GM21576 (cell line): ENCODE measurements at regions not wholly inside any gene's neighbourhood (a gene's known extent, or its start where the extent isn't known, plus 50 kb on each side); places are given as distances from the start of the nearest gene placed in this dataset.

Source experiments
- ATAC-seq: cut with Tn5 transposase; IDR thresholded peaks from one replicate; pipeline ENCODE4 v1.9.1; 2021; ENCODE audit warnings: mild to moderate bottlenecking, moderate library complexity; ENCODE audit not compliant: unreplicated experiment

DNA sequence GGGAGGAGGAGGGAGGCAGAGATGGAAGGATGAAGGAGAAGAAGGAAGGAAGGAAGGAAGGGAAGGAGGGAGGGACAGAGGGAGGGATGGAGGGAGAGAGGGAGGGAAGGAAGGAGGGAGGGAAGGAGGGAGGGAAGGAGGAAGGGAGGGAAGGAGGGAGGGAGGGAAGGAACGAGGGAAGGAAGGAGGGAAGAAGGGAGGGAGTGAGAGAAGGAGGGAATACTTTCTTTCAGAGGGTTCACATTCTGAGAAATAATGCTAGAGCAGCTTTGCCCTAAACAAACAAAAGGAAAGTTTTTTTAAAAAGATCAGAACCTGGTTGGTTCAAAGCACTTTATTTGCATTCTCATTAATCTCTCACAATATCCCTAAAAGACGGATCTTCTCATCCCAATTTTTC lies 96.1 kb upstream of the NXT1 start:
- no peak for ATAC-seq

DNA sequence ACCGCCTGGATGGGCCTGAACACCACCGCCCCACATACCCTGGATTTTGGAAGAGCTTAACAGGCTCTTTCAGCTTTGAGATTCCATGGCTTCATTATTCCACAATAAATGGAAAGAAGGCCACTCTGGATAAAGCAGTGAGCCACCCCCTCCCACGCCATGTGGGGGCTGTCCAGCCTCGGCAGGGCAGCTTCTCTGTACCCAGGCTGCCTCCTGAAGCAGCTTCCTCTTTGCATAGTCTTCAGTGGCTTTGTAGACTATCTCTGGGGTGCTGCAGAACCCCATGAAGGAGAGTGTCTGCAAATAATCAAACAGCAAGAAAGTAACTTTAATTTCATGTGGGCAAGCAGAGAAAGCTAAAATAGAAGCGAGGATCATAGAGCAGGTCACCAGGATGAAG lies 96.6 kb upstream of the NXT1 start:
- ATAC-seq: no peak

DNA sequence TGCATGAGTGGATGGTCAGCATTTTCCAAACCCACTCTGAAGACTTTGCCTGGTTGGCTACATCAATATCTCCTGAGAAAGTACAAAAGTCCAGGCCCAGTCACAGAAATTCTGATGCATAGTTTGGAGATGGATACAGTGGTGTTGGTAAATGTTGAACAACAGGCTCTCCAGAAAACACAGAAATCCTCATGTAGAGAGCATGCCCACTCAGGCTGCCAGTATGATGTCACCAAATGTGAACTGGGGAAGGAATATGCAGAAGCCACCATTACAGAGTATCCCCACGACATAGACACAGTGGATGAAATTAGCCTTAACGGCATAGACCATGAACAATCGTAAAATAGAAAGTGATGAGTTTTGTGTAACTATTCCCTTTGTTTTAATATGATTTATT lies 97.1 kb upstream of the NXT1 start:
- no peak for ATAC-seq

DNA sequence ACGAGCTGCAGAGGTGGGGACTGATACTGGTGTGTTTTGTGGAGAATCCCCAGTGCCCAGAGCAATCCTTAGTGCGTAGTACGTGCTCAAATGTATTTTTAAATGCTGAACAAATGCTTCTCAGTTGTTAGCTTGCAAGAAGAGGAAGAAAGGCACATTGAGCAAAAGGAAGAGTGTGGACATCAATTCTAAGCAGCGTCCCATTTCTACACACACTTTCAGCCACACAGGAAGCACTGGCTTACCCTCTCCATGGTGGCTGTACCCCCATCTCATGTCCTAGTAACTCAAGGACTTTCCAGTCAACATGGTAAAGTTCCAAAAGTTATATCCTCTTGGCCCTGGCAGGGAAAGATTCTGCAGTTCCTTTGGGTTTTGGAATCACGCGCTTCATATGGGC lies 98.8 kb upstream of the NXT1 start:
- ATAC-seq: no peak

DNA sequence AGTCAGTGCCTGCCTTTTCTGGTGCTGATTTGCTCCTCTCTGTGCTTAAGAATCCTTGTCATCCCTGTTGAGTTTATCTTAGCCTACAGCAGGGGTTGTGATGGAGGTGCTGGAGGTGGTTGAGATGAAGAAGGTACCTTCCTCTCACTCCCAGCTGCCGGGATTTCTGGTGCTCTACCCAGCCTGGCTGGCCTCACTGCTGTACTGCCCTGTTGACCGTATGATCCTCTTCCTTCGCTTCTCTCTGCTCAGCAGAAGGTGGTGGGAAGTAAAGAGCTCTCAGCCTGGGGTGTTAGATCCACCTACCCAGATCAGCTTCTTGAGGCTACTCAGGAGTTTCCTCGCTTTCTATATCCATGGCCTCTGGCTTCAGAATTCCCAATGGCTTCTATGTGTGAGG lies 101.0 kb upstream of the NXT1 start:
- no peak for ATAC-seq

DNA sequence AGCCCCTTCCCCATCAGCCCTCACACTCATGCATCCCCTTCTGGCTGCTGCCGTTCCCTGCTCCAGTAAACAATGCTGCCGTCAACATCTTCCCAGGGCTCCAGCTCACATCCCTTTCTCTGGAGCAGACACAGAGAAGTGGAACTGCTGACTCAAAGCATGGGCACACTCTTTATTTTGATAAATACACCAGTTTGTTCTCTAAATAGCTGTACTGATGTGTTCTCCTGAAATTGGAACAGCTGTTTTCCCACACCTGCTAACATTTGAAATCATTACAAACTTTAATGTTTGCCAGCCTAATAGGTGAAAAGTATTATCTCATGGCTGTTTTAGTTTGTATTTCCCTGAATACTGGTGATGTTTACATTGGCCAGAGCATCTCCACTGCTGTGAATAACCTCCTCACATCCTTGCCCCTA lies 102.1 kb upstream of the NXT1 start:
- ATAC-seq: no peak

DNA sequence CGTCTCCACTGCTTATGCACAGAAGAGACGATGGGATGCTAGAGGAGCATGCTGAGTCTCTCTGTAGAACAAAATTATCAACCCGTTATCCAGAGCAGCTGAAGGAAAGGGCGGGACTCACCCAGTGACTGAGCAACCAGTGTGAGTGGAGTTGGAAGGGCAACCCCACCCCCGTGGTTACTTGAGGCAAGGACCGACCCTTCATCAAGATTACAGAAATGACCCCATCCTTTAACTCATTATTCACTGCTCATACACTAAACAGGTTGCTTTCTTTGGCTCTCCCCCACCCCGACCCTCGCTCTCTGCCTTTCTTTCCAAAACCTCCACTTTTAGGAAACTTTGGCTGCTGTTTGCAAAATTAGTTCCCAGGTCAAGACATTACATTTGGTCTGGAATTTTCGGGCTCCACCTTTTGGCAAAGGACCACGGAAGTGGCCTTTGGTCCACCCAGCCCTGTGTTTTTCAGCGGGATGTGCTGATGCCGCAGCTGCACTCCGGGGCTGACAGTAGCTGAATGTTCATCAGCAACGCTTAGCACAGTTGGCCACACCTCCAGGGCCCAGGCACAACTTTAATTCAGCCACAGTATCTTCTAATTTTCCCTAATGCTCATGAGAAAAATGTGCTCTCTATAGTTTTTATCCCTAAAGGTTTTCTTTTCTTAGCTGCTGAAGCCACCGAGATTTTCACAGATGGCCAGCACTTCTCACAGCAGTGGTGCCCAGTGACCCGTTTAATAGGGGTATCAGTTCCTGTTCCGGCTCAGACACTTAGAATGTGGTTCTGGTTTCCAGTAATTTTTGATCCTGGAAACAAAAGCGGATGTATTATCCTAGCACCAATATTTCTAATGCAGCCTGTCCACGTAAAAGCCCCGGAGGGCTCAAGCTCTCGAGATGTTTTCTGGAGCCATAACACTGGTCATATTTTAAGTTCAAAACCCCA lies 103.6 kb upstream of the NXT1 start:
- no peak for ATAC-seq

DNA sequence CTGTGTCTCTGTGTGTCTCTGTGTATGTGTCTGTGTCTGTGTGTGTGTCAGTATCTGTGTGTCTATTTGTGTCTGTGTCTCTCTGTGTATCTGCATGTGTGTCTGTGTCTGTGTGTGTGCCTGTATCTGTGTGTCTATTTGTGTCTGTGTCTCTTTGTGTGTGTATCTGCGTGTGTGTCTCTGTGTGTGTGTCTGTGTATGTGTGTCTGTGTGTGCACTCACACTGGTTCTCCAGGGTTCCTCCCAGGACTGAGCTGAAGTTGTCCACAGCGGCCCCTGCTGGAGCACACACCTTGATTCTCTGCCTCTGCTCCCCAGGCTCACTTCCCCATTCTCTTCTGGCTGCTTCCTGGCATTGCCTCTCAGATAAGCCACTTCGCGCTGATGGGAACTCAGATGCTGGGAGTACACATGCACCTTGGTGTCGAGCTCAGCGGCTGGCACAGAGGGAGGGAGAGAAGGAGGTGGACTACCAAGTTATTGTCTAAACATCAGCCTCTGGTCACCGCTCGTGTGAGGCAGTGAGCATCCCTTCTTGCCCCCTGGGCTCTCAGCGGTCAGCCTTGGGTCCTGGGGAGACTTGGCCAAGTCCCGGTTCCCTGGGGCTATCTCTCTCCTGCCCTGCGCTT lies 104.9 kb upstream of the NXT1 start:
- ATAC-seq: peak; percentile 84

DNA sequence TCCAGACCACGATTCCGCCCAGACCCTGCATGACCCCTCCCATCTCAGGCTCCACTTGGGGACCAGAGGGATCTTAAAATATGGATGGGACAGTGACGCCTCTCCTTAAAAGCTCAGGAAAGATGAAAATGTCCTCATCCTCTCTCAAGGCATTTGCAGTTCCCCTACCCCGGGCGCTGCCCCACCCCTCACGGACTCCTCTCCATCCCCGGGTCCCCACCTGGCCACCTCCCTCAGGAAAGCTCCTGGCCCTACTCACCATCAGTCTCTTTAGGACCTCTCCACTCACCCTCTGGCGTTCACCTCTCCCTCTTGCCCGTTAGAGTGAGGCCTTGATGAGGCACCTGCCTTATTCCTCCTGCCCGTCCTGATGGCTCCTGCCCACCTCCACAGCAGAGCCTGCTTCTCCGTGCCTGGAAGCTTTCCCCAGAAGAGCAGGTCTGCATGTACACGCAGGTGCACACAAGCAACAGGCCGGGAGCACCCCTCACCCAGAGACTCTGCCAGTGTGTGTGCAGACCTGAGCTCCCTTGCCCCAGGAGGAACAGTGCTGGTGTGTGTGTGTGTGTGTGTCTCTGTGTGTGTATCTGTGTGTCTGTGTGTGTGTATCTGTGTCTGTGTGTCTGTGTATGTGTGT lies 105.6 kb upstream of the NXT1 start:
- no peak for ATAC-seq

DNA sequence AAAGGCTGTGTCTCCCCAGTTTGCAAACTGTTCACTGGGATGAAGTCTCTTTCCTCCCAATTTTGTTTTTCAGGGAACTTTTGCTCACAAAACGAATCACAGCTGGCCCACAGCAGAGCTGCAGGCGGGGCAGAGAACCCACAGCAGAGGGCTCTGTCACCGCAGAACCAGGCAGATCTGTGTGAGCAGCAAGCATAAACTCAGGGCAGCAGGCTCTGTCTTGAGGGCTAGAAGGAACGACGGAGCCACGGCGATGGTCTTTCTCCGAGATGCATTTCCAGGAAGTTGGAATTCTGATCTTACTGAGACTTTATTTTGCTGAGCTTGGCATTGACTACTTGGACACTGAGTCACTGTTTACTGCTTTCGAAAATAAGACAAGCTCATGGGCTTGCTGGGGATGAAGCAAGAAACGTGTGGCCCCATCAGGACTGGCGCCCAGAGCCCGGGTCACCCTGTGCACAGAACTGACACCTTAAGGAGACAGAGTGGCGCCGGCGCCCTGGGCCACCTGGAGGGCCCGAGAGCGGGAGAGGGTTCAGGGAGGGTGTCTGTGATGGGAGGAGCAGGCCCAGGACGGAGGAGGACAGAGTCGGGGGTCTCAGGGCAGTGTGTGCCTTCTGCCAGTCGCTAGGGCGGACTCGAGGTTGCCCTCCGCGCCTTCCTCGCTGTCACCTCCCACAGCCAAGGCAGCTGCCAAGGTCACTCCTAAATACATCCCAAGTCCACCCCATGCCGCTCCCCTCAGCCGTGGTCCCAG lies 106.3 kb upstream of the NXT1 start:
- ATAC-seq: no peak

DNA sequence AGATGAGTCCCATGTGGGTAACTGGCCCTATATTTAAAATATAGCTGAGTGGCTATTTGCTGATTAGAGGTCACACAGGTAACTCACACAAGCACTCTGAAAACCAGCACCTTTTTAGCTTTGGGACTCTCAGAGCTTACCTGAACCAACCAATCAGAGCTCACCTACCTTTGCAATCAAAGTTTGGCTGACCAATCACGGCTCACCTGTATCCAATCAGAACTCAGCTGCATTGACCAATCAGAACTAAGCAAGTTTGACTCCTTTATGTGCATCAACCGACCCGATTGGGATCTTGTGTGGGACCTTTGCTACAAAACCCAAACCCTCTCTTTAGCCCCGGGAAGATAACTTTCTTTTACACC lies 106.8 kb upstream of the NXT1 start:
- ATAC-seq: no peak

DNA sequence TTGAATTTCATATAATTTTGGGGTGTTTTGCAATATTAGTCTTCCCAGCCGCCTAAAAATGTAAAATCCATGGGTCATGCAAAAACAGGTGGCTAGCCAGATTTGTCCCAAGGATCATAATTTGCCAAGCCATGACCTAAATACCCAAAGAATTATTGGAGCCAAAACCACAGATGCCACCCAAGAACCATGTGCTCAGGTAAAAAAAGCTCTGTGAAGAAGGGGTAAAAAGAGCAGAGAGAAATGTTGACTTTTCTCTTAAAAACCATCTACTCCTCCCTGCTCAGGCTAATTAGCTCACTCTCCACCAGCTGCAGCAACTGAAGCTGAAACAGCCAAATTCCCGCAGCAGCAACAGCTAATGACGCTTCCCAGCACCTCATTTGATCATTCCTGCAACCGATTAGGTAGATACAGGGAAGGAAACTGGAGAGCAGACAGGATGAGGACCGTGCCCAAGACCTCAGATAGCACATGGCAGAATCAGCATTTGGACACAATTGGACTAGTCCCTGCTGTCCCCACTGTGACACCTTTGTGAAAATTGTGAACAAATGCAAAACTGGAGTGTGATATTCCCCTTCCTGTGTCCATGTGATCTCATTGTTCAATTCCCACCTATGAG lies 107.9 kb upstream of the NXT1 start:
- ATAC-seq: no peak

DNA sequence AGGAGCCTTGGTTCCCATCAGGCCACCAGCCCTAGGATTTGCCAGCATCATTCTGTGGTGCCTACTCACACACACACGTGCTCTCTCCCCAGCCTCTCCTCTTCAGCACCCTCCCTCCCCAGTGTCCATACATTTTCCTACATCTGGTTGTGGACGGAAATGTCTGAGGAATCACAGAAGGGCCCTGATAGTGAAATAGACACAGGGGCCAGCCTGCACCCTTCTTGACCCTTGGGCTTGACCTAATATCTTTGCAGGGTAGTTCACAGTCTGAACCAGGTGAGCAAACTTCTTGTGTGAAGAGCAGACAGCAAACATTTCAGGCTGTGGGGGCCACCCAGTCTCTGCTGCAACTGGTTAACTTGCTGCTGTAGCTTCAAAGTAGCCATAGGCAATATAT lies 108.5 kb upstream of the NXT1 start:
- ATAC-seq: no peak

DNA sequence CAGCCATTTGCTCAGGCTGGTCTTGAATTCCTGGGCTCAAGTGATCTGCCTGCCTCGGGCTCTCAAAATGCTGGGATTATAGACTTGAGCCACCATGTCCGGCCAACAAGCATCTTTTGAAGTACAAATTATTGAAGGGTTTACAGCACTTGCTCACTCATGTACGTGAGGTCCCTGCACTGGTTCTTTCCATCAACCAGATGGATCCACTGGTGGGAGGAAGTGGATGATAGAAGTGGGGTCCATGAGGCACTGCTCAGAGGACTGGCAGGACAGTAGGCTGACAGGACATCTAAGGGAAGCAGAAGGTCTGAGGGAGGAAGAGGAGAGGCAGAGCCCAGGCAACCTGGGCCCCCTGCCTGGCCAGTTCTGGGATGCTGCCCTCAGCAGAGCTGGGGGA lies 109.2 kb upstream of the NXT1 start:
- ATAC-seq: no peak

DNA sequence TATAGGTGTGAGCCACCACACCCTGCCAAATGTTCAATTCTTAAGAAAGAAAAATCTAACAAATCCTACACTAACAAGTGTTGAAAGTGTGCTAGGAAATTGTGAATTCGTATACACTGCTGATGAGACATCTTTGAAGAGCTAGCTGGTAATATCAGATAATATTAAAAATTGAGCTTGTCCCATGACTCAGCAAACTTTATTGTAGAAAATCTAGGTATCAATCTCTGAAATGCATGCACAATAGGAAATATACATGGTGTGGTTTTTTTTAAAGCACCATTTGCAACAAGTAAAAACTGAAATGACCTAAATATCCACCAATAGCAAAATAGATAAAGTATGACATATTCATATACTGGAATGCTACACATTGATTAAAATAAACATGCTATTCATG lies 110.1 kb upstream of the NXT1 start:
- no peak for ATAC-seq

DNA sequence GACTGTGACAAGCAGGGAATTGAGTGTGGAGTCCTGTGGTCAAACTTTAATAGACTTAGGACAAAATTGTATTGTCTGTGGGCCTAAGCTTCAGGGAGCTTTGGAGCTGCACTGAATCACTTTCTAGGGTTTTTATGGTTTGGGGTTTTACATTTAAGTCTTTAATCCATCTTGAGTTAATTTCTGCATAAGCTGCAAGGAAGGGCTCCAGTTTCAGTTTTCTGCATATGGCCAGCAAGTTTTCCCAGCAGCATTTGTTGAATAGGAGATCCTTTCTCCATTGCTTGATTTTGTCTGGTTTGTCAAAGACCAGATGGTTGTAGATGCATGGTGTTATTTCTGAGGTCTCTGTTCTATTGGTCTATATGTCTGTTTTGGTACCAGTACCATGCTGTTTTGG lies 113.4 kb upstream of the NXT1 start:
- ATAC-seq: no peak

DNA sequence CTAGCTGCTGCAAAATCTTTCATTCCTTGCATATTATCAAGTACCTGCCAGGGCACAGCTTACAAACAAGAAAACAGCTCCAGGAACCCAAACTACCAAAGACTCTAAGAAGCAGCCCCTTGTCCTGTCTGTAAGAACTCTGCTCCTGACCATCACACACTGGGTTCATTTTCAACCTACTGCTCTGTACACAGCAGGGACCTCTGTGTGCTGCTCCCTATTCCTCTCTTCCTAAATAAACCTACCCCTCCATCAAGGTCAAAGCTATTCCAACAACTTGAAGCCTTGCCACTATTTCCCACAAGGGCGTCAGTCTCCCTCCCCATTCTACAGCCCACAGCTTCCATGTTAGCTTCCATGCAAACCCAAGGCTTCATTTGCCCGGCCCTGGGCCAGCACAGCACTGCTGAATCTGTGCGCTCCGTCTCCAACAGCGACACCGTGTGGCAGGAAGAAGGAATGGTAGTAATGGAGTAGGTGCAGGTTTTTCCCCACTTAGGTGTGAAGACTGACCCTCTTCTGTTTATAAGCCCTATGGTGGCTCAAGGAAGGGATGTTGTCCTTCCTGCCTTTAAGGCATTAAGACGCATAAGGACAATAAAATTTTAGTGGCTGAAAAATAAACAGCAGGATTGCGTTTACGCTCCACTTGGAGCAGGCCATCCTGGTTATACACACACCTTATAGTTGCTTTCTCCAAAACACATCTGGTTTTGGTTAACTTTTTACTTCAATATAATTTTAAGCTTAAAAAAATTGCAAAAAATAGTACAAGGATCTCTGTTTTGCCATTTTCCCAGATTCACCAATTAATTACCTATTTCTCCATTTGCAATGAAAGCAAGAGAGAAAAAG lies 115.2 kb upstream of the NXT1 start:
- peak; percentile 56 for ATAC-seq

DNA sequence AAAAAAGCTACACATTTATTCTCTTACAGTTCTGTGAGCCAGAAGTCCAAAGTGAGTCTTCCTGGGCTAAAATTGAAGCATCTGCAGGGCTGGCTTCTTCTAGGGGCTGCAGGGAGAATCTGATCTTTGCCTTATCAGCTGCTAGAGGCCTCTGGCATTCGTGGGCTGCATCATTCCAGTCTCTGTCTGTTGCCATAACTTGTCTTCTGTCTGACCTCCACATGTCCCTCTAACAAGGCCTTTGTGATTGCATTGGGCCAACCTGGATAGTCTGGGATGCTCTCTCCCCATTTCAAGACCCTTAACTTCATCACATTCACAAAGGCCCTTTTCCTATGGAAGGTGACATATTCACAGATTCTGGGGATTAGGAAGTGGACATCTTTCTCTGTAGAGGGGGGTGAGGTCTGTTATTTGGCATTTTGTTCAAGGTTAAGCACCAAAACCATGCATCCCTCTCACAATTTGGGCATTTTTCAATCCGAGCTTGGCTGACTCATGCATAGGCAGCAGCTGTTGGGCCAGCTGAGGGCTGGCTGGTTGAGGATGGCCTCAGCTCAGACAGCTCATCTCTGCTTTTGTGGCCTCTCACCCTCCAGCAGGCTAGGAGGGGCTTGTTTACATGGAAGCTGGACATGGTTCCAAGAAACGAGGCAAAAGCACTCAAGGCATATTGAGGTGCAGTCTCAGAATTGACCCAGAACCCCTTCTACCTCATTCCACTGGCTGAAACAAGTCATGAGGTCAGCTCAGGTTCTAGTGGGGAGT lies 116.1 kb upstream of the NXT1 start:
- ATAC-seq: no peak

DNA sequence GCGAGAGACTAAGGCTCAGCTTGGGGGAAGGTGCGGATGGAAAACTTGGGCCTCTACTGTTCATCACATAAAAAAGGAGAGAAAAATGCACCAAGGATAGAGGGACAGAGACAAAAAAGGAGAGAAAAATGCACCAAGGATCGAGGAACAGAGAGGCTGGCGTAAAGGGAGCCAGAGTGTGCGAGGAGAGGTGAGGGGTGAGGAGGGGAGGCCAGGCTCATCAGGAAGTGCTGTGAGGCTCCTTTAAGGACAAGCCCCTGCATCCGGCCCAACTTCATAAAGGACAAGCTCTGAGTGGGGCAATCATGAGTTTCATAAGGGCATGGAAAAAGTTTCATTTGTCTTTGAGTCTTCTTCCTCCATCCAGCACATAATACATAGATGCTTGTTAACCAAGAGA lies 117.2 kb upstream of the NXT1 start:
- ATAC-seq: no peak
